Right lobe of liver (tissue), 4 donors: ENCODE measurements at regions not wholly inside any gene's neighbourhood (a gene's known extent, or its start where the extent isn't known, plus 50 kb on each side); places are given as distances from the start of the nearest gene placed in this dataset.

Source experiments
- CTCF ChIP-seq, 4 donors: fragments of 200-600 bp in 3 of 4; fragments of 450-650 bp in 1 of 4; IDR thresholded peaks; one replicate each; pipeline versions ENCODE4 v1.5.1 to v1.8.0; 2016 to 2022; ENCODE audit warnings: antibody characterized with exemption in 4 of 4, mild to moderate bottlenecking in 2 of 4
- POLR2A ChIP-seq: fragments of 450-650 bp; IDR thresholded peaks from one replicate; pipeline ENCODE4 v1.6.1; 2017; ENCODE audit warnings: antibody characterized with exemption, mild to moderate bottlenecking
- donor health status: DM: no; HTN: no; CAD: no.
- donor health status: DM: no; HTN: no; CAD: no.
- donor health status: DM: no; HTN: yes; CAD: no.

GRCh38 chr6:126185774-126186173 is 154.1 kb upstream of the CENPW start:
- TF ChIP-seq CTCF (IDR thresholded peaks at IDR 0.05) (no peak), POLR2A (no peak)
